ENCODE measurements at regions not wholly inside any gene's neighbourhood (a gene's known extent, or its start where the extent isn't known, plus 50 kb on each side); places are given as distances from the start of the nearest gene placed in this dataset.
A peak's percentile ranks its signal among the peaks of the same experiment; 100 is the strongest.
"Not testable (repeated sequence)": the region's sequence is repeated elsewhere in the genome, so short reads cannot be mapped to it uniquely, and the experiment has no call there.

DNA sequence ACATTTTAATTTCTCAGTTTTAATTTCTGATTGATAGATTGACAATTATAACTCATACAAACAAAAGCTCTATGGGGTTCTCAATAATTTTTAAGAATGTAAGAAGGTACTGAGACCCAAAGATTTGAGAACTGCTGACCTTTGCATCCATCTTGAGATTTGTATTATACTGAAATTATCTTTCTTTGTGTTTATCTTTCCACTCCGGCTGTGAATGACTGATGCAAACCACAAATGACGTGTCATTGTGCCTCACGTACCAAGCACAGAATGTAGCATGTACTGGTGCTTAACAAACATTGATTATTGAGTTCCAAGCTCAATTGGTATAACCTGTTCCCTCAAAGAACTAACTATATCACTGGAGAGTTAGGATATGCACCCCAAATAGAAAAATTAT, 152.1 kb upstream of the SMLR1 start:
- DNase-seq: no peak

DNA sequence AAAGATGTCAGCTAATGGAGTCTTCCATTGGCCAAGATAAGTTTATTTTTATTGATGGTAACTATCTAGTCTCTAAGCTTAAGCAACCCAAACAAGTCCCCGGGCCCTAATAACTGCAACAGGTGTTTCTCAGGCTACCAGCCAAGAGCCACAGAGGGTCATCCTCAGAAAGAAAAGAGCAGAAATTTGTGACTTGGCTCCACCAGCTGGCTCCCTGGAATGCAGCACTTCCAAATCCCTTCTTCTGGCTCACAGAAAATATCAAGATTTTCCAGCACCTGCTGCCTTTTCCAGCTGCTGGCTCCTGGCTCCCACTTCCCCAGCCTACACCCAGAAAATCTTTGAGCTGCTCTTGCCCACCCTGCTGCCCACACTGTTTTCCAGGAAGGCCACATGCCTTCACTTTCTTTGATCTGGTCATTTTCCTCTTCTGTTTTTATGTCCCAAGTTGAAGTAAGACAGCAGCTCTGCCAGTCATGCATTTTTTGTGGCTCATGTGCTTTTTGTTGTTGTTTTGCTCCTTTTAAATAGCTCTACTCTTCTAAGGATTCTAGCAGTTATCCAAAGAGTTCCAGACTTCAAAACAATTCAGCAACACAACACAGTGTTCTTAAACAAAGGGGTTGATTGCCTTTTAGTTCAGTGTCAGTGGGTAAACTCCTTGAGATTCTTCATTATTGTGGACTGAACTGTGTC, 151.0 kb upstream of the SMLR1 start:
- peak; percentile 66 for DNase-seq

DNA sequence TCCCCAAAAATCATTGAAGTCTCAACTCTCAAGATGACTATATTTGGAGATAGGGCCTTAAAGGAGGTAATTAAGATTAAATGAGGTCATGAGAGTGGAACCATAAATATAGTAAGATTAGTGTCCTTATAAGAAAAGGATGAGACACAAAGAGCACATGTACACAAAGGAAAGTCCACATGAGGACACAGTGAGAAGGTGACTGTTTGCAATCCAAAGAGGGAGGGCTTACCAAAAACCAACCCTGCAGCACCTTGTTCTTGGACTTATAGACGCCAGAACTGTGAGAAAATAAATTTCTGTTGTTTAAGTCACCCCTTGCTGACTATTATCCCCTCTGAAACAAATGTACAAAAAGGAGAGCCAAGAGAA, 150.4 kb upstream of the SMLR1 start:
- DNase-seq: no peak

DNA sequence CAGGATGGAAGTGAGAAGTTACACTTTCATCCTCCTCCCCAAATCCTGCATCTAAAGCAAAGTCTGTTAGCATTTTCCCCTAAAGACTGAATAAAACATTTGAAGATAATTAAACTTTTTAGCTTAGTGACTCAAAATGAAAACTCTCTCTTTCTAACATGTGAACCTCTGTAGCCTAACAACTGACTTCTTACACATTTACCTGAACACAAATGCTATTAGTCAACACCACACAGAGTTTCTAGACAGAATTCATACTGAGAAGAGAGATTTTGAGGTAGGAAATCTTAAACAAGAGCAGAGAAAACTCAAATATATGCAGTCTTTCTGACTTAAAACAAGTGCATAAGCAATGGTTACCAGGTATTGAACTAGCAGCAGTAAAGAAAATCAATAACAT, 149.9 kb upstream of the SMLR1 start:
- DNase-seq: no peak

DNA sequence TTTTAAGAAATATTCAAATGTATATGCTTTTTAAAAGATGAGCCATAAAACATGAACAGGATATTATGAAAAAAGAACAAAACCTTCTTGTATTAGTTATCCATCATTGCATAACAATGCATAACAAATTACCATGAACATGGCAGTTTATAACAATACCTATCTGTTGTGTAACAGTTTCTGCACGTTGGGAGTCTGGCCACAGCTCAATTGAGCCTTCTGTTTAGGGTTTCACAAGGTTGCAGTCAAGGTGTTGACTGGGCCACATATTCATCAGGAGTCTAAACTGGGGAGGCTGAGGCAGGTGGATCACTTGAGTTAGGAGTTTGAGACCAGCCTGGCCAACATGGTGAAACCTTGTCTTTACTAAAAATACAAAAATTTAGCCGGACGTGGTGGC, 149.4 kb upstream of the SMLR1 start:
- DNase-seq: no peak

DNA sequence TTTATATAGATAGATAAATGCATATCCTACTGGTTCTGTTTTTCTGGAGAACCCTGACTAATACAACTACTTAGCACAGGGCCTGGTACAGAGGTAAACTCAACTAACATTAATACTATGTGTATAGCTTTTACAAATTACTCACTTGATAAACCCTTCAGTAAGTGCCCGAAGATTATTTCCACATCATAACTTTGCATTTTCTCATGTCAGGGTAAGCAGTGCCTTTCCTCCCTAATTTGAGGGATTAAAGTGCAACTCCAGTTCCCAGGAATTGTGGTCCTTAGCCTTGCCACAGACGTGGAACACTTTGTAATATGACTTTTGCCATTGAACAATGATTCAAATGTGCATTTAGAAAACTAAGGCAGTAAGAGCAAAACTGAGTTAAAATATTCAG, 147.5 kb upstream of the SMLR1 start:
- no peak for DNase-seq

DNA sequence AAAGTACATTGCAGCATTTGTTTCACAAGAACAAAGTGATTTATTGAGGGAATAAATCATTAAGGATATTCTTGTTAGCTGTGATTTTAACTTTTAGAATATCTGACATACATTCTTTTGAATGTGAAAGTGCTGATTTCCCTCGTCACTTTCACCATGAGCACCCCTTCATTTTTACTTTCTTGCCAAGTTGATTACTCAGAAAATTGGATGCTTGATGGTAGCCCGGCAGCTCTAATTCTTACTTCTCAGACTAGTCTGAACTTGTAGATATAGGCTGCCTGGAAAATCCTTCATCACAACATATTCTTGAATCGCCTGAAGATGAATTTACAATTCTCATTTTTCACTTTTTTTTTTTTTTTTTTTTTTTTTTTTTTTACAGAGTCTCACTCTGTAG, 147.1 kb upstream of the SMLR1 start:
- no peak for DNase-seq

DNA sequence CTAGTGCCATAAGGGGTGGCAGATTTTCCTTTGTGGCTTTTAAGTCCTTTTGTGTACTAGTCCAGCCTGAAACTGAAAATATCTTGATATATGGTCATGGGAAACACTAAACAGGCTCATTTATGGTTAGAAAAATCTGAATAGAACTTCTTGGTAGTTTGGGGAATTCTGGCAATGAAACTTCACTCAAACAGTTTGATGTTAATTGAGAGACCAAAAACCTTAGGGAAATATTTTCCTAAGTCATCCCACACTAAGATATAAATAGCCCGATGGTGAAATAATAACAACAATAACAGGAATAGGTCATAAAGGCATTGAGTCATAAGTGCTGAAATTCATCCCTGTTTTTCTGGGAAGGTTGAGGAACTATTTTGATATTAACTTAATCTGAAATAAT, 146.2 kb upstream of the SMLR1 start:
- no peak for DNase-seq

DNA sequence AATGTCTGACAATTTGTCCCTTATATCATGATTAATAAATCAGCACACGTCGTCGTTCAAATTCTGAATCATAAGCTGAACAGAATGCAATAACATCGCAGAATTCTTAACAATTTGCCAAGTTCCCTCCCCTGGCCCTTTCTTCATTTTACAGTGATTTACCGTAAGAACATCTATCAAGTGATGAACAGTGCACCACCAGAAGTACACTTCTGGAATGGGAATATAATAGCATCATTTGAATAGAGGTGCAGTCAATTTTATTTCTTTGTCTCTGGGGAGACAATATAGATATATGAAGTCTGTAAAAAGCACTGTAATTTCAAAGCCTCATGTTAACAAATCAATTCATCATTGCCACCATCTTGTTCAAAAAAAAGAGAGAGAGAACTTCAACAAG, 145.1 kb upstream of the SMLR1 start:
- DNase-seq: no peak

DNA sequence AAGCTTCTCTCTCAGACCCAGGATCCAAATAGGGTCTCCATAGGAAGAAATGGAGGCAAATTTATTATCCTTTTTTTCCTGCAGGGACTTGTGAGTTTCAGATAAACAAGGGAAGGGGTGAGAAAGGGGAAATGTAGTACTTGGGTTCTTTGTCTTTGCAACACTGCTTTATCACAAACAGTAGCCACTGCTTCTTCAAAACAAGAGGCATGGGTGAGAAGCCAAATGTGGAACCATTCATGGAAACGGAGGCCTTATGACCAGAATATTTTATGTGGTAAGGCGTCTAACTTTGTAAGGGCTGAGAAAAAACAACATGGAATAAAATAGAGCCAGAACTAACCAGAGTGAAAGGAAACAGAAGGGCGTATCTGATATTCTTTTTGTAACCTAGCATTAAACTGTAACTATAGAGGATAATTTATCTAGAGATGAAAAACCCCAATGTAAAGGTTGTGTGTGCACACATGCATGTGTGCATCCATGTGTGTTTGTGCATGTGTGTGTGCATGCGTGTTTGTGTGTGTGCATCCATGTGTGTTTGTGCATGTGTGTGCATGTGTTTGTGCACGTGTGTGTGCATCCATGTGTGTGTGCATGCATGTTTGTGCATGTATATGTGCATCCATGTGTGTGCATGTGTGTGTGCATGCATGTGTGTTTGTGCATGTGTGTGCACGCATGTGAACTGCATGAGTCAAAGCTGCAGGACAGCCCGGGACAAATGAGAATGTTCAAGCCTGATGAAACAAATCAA, 143.3 kb upstream of the SMLR1 start:
- no peak for DNase-seq

DNA sequence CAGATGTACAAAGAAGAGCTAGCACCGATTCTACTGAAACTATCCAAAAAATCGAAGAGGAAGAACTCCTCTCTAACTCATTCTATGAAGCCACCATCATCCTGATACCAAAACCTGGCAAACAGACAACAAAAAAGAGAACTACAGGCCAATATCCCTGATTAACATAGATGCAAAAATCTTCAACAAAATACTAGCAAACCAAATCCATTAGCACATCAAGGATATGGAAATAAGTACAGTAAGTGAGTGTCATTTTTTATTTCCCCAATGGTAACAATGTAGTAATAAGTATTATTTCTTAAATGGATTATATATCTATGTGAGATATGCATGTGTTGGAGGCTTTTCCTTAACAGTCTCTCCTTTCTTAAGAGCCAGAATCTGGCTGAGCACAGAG, 134.5 kb upstream of the SMLR1 start:
- DNase-seq: no peak

DNA sequence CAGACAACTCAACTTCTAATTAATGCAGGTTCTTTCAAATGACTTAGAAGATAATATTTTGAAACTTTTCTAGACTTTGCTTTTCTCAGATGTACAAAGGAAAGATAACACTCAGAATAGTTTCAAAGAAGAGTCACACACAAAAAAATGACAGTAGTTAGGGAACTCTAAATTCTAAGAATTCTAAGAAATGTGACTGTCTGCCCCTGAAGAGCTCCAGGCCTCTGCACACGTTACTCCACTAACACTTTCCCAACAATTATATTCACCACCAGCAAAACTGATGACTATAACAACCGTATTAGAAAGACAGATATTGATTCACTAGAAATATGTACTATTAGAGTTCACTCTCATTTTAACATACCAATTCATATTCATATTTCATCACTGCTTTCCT, 133.3 kb upstream of the SMLR1 start:
- DNase-seq: no peak

DNA sequence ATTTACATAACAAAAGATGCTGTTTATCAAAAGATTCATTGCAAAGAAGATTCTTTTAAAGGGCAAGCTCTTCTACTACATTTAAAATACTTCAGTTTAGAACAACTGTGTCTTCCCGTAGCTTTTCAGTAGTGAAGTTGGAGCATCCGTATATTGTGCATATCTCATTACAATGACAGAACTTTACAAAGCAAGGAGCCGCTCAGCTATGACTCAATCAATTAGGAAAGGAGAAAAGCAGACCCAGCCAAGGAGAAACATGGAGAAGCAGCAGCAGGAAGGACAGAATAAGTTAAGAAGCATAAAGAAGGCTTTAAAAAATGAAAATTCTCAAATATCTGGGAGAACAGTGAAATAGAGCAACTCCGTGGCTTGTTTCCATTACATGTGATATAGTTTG, 132.6 kb upstream of the SMLR1 start:
- no peak for DNase-seq

DNA sequence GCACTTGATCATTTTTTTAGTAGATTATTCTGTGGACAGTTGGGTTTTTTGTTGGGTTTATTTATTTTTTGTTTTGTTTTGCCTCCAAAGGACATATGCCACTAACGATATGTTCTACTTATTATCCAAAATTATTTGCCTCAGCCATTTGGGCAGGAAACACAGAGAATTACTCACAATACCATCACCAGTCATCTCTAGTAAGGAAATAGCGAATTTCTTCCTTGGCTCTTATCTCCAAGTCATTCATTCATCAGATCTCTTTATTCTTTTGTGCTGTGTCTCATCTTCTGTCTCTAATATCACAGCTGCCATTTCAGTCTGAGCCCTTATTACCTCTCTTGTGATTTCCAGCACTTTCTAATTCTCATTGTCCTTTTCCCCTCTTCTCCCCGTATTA, 130.4 kb upstream of the SMLR1 start:
- DNase-seq: no peak

DNA sequence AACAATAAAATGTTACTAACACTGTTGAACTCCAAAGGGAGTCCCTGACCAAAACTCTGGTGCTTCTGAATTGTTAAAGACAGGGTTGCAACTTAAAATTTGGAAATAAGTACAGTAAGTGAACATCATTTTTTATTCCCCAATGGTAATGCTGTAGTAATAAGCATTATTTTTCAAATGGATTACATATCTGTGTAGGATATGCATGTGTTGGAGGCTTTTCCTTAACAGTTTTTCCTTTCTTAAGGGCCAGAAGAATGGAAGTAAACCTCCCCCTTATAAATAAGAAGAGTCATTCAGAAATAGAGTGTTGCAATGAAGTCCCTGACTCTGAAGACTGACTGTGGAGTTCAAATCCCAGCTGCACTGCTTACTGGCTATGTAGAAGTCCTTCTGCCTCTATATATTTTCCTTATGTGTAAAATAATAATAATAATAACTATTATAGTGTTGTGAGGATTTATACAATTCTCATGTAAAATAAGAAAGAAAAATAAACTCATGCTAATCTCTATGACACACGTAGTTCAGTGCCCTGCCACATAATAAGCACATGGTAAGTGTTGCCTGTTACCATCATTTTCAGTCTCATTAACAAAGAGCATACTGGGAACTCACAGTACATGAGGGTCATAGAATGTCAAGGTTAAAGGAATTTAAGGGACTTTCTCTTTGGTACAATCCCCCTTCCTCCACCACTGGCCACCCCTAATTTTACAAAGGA, 129.8 kb upstream of the SMLR1 start:
- no peak for DNase-seq

DNA sequence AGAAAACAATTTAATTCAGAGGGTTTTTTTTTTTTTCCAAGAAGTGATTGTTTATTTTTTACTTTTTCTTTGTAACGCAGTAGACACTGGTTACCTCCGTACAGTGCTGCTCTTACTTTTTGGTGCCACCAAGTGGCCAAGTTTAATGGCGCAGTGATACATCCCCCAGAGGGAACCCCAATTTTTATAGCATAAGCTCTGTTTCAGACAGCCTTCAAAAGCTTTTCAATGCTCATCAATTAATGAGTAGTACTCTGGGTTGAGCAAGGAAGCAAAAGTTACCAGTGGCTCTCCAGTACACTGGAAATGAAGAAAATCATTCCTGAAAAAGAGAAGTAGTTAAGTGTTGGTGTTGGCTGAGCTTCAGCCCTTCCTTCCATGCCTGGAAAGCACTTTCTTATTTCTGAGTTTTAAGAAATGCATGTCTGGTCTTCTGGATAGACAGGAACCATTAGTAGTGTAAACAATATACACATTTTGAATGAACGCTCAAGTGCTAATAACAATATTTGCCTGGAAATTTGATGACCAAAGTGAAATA, 129.1 kb upstream of the SMLR1 start:
- DNase-seq: no peak

DNA sequence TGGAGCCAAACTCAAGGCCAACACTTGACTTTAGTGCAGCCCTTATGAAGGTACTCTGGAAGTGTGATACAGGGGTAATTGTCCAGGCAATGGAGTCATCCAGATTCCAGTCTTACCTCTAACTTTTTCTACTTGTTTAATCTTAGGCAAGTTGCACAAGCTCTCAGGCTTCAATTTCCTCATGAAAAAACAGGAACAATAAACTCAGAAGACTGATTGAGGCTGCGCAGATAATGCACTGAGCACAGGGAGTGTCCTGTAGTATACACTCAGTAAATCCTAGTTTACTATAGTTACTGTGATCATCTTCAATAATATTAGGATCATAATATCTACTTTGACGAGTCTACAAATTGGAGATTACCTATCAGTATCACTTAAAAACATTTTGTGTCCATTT, 127.5 kb upstream of the SMLR1 start:
- no peak for DNase-seq

DNA sequence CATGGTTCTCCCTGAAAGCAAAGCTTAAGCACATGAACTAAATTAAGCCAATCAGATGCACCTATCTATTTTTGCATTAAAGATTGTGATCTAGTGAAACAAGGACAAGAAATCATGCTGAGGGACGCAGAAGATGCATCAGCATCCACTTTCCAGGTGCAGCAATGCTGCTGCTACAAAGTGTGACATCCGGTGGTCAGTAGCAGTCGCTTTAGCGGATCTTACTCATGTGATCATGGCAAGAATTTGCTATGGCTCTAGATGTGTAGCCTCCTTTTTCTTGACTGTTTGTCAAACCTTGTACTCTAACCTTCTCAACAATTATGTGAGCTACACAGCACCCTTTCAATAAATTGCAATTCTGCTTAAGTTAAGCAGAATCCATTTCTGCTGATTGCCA, 126.8 kb upstream of the SMLR1 start:
- no peak for DNase-seq

DNA sequence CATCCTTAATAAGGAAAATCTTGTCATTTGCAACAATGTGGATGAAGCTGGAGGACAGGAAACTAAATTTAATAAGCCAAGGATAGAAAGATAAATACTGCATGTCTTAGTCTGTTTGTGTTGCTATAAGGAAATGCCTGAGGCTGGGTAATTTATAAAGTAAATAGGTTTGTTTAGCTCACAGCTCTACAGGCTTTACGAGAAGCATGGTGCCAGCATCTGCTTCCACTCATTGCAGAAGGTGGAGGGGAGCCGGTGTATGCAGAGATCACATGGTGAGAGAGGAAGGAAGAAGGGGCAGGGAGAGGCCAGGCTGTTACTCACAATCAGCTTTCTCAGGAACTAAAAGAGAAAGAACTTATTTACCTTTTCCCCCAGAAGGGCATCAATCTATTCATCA, 118.9 kb upstream of the SMLR1 start:
- peak; percentile 55 for DNase-seq

DNA sequence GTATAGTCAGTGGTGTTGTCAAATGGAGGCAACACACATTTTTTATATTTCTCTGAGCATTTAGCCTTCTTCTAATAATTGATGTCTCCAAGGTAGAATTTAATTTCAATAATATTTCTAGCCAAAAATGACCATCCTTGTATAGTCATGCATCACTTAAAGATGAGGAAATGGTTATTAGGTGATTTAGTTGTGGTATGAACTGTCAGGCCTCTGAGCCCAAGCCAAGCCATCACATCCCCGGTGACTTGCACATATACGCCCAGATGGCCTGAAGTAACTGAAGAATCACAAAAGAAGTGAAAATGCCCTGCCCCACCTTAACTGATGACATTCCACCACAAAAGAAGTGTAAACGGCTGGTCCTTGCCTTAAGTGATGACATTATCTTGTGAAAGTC, 115.6 kb upstream of the SMLR1 start:
- not testable (repeated sequence) for DNase-seq

DNA sequence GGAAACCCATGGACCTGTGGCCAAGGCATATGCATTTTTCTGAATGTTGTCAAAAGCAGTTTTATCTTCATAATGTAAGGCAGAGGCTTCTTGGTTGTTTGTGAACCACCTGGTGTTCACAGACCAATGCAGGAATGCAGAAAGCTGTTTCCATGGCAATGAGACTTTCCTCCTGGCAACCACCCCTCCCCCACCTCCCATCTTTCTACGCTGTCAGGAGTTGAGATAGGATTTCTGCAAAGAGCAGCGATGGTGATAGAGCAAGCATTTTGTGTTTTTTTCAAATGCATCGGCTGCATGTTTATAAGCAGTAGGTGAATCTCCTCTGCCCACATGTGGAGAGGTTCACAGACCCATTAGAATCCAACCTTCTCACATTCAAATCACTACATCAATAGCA, 114.1 kb upstream of the SMLR1 start:
- DNase-seq: peak; percentile 70

DNA sequence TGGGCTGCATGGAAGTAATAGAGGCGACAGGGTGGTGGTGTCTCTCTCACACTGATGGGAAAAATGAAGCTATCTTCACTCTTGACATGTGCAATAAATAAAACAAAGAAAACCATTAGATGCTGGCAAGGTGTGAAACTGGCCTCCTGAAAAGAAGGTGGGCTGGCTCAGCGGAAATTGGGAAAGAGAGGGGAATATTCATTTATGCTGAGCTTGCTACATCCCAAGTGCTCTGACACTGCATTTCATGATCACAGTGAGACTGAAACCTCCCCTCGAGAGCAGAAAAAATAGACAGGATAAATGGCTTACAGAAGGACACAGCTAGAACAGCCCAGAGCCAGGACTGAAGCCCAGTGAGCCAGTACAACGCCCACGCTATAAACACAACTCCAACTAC, 112.1 kb upstream of the SMLR1 start:
- DNase-seq: no peak

DNA sequence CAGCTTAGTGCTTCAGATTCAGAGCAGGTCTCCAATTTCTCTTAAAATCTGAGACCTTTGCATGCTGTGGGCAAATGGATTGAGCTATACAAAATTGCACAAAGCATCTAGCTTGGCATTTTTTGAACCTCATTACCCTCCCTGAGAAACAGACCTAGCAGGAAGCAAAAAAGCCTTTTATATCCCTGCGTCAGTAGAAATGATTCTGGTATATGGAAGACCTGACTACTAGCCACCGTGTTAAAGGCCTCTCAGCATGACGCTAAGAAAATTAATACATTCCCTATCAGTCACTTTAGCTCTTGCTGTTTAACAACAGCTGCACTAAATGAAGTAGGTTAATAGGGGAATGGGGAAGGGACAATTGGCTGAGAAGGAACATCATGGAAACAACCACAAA, 110.7 kb upstream of the SMLR1 start:
- DNase-seq: no peak

DNA sequence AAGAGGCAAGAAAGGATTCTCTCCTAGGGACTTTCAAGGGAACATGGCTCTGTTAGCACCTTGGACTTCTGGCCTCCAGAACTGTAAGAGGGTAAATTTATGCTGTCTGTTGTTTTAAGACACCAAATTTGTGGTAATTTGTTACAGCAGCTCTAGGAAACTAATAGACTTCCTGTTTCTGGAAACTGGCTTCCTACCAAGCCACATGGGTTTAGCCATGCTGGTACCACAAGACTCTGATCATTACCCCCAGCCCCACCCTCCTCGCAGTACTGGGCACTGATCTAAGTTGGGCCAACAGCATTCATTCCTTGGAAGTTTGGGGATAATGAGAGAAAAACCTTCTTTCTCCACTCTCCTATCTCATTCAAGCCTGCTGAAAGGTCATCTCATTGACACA, 109.5 kb upstream of the SMLR1 start:
- no peak for DNase-seq
